Lower leg skin (tissue), 4 donors: ENCODE measurements at regions not wholly inside any gene's neighbourhood (a gene's known extent, or its start where the extent isn't known, plus 50 kb on each side); places are given as distances from the start of the nearest gene placed in this dataset.

Source experiments
- DNase-seq, 2 donors: peaks; one replicate each; pipeline ENCODE4 v3.0.0-alpha.2; 2019; ENCODE audit warnings: low spot score in 2 of 2
- H3K4me3 ChIP-seq: fragments of 200-600 bp; sonication (generic); 2 replicates; pipeline ENCODE4 v1.5.1; 2017; ENCODE audit warnings: mild to moderate bottlenecking, low read depth; ENCODE audit not compliant: poor library complexity, severe bottlenecking
- POLR2A ChIP-seq, 2 donors: fragments of 450-650 bp; IDR thresholded peaks; one replicate each; pipeline ENCODE4 v1.6.1; 2016 to 2017; ENCODE audit warnings: antibody characterized with exemption in 2 of 2, mild to moderate bottlenecking in 1 of 2, moderate library complexity in 1 of 2
- WGBS, 2 donors: methylation state at CpG; one replicate each; pipeline ENCODE4 v1.1.5; 2018; 5-methylcytosine and 5-hydroxymethylcytosine counted together
- intact Hi-C: fragments of 100-400 bp; cut with DNase I; formaldehyde crosslinking; loops from one replicate; pipeline ENCODE4 v1.15.0; 2023; ENCODE audit warnings: low total_unique reads
- TF ChIP-seq, protein P1 (sequence below), 3 donors: fragments of 450-650 bp; IDR thresholded peaks; one replicate each; pipeline ENCODE4 v1.5.1; 2016; ENCODE audit warnings: antibody characterized with exemption in 3 of 3, mild to moderate bottlenecking in 3 of 3, moderate library complexity in 2 of 3

GRCh38 chr5:88399561-88399960 lies 130.9 kb upstream of the TMEM161B start:
- no peak overlapping the region for H3K4me3 ChIP-seq
- TF ChIP-seq POLR2A (IDR thresholded peaks at IDR 0.05), result no peak
- TF ChIP-seq, protein P1, sequence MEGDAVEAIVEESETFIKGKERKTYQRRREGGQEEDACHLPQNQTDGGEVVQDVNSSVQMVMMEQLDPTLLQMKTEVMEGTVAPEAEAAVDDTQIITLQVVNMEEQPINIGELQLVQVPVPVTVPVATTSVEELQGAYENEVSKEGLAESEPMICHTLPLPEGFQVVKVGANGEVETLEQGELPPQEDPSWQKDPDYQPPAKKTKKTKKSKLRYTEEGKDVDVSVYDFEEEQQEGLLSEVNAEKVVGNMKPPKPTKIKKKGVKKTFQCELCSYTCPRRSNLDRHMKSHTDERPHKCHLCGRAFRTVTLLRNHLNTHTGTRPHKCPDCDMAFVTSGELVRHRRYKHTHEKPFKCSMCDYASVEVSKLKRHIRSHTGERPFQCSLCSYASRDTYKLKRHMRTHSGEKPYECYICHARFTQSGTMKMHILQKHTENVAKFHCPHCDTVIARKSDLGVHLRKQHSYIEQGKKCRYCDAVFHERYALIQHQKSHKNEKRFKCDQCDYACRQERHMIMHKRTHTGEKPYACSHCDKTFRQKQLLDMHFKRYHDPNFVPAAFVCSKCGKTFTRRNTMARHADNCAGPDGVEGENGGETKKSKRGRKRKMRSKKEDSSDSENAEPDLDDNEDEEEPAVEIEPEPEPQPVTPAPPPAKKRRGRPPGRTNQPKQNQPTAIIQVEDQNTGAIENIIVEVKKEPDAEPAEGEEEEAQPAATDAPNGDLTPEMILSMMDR (IDR thresholded peaks at IDR 0.05), result no peak
- intact Hi-C loops, result no loop called here
- DNase-seq, result no peak
- 70 to 82% methylated on average over 2 of the region's 2 CpGs for WGBS, 2 donors

DNA sequence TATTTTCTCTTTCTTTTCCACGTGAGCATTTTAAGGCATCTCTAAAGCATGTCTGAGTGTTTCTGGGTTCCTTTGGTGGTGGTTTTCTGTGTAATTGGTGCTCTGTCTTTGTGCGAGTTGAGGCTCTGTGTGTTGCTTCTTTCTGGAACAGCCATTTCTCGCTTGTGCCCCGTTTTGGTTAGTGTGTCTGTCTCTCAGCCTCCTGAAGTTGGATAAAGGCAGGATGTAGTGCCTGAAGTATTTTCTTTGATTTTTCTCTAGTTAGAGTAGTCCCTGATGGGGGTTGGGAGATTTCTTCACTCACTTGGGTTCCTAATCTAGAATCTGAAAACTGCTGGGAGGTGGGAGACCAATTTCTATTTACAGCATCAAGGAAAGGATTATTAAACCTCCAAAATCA lies 129.7 kb upstream of the TMEM161B start:
- 69 to 70% methylated on average over 4 of the region's 4 CpGs for WGBS, 2 donors
- TF ChIP-seq POLR2A (IDR thresholded peaks at IDR 0.05), result no peak
- TF ChIP-seq, protein P1 (IDR thresholded peaks at IDR 0.05), result no peak
- no peak overlapping the region for H3K4me3 ChIP-seq
- intact Hi-C loops, result no loop called here
- no peak for DNase-seq

DNA sequence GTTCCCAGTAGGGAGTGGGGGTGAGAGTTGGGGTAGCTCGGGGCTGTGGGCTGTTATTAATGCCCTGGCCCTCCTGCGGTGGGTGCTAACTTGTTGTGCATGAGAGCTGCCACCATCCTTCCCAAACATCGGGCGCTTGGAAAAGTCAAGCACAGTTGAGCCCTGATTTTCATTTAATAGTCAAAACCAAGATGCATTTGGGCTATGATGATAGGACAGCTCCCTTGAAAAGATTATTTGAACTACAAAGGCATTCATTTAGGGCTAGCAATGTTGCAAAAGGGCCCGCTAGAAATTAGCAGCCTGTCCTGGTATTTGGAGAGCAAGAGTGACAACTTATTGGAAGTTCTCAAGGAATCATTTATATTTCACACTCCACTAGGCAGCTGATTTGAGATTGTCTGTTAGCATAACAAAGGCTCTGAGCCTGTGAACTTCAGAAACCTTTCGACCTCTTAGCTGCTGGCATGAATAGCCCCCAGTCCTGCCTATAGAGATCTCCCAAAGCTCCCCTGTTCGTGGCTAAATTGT lies 128.2 kb upstream of the TMEM161B start:
- WGBS, 2 donors, result 51 to 59% methylated on average over 7 of the region's 7 CpGs
- intact Hi-C loops, result no loop called here
- no peak for TF ChIP-seq POLR2A (IDR thresholded peaks at IDR 0.05)
- TF ChIP-seq, protein P1 (IDR thresholded peaks at IDR 0.05), result no peak
- H3K4me3 ChIP-seq, result no peak overlapping the region
- no peak for DNase-seq

GRCh38 chr5:88396000-88396535 lies 127.4 kb upstream of the TMEM161B start:
- intact Hi-C loops, result no loop called here
- 88 to 95% methylated on average over 2 of the region's 2 CpGs for WGBS, 2 donors
- TF ChIP-seq, protein P1 (IDR thresholded peaks at IDR 0.05), result no peak
- no peak for TF ChIP-seq POLR2A (IDR thresholded peaks at IDR 0.05)
- DNase-seq, result no peak
- H3K4me3 ChIP-seq, result no peak overlapping the region

DNA sequence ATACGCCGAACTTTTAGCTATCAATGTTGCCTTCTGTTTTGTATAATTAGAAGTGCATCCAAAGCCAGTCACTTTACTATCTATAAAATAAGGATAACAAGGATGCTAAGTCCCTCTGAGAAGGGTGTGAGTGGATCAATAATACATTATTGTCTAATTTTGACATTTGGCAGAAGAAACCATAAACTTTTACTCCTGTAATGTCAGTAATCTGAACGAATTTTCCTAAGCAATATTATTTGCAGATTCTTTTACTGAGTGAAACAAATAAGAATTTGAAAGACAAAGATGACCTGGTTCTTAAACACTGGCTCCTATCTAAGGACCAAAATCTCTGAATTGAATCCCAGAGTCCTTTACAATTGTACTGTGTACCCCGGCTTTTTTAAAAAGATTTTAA lies 126.6 kb upstream of the TMEM161B start:
- H3K4me3 ChIP-seq, result no peak overlapping the region
- TF ChIP-seq, protein P1 (IDR thresholded peaks at IDR 0.05), result no peak
- TF ChIP-seq POLR2A (IDR thresholded peaks at IDR 0.05), result no peak
- DNase-seq, result no peak
- intact Hi-C loops, result no loop called here
- 73 to 78% methylated on average over 4 of the region's 4 CpGs for WGBS, 2 donors
